ENCODE measurements at regions not wholly inside any gene's neighbourhood (a gene's known extent, or its start where the extent isn't known, plus 50 kb on each side); places are given as distances from the start of the nearest gene placed in this dataset.
A peak's percentile ranks its signal among the peaks of the same experiment; 100 is the strongest.

DNA sequence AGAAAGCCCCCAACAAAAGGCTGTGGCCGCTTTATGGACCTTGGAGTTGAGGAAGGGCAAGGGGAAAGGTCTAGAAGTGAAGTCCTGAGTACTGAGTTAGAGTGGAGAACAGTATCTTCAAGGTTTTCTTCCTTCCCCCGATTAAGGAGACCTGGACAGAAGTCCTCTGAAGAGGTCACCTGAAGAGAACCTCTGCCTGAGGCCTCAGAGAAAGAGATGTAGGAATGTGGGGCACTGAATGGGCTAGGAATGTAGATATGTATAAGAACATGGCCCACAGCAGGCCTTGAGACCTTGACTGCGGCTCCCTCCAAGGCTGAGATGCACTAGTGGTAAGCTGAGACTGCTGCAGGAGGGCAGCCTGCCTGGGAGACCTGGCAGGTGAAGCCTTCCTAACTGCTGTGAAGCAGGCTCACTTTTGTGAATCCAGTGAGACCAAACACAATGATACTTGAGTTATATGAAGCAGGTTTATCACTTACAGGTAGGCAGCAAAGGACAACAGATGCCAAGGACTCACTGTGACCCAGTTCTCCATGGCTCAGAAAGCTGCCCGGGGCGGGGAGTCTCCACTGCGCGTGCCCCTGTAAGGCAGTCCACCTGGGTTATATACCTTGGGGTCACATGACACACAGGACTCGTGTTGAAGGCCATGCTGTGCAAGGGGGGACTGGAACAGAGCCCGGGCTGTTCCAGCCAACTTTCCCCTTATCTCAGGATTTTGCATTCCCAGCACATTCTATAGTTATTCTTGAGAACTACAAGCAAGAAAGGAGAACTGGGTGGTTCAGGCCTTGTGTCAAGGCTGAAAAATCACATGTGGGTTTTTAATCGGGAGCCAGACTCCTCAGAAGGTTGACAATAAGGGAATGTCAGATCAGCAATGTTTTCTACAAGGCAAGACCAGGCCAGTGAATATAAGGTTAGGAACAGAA lies 78.8 kb upstream of the PPM1J start:
- ATAC-seq (no peak), DNase-seq (no peak)
- intact Hi-C loops (cut with DNase I) = no loop called here

DNA sequence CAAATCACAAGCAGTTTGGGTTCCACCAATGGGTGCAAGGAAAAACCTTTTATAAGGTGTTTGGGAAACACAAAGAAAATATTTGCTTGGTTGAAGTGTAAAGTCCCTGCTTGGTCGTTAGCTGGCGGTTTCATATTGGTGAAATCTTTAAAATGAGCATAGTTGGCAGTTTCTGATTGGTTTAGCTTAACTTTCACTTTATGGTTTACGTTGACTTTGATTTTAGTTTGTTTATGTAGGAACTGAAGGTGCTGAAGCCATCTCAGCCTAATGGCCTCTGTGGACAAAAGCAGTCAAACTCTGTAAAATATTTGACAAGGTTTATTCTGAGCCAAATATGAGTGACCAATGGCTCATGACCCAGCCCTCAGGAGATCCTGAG lies 76.6 kb upstream of the PPM1J start:
- intact Hi-C loops (cut with DNase I) = no loop called here

DNA sequence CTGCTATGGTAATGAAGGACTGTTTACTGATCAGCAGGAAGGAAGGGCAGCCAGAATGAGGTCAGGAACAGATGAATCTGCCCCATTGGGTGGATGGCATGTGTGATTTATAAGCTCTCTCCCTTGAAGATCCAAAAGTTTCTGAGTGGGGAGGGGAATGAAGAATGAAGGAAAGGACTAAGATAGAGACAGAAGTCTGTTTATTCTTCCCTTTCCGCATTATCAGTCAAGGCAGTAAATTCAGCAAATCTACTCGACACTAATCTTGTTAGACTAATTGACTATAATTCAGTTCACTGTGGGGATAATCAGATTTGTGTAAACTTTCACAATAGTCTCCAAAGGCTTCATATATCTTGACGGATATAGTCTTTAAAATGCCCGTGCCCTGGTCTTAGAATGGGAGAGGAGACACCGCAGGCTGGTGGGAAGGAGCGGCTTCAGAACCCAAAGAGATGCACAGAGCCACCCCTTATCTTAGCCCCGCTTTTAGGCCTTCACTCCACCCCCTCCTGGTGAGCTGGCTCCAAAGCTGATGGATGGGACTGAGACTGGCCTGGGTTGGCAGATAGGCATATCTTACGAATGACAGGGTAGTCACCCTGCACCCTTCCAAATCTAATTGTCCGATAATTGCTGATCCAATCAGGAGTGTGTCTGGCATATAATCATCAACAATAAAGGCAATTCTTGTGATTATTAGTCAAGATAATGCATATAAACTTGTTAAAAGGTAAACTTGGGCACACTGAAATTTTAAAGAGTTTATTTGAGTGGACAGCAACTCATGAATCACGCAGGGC lies 76.0 kb upstream of the PPM1J start:
- intact Hi-C loops (cut with DNase I) = no loop called here

More for the DNA sequence above, 76.6 kb upstream of the PPM1J start:
- DNase-seq (no peak), ATAC-seq (no peak)

DNA sequence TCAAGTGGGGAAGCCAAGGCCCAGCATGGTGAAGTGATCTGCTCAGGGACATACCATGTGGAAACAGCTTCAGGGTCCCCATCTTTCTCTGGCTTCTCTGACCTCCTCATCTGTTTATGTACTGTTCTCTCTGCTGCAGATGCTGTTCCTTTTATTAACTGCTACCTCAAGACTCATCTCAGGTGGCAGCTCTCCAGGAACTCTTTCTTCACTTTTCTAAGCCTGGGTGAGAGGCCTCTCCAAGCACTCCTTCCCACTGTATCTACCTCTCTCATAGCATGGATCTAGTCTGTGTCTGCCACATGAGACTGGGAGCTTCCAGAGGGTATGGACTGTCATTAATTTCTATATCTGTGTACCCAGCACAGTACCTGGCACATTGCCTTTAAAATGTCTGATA lies 73.4 kb upstream of the PPM1J start:
- no peak for DNase-seq
- peak in 1 of 2 donors; percentile 54 for ATAC-seq
- intact Hi-C loops (cut with DNase I) = no loop called here

More for the DNA sequence above, 76.0 kb upstream of the PPM1J start:
- no peak for ATAC-seq
- no peak for DNase-seq

DNA sequence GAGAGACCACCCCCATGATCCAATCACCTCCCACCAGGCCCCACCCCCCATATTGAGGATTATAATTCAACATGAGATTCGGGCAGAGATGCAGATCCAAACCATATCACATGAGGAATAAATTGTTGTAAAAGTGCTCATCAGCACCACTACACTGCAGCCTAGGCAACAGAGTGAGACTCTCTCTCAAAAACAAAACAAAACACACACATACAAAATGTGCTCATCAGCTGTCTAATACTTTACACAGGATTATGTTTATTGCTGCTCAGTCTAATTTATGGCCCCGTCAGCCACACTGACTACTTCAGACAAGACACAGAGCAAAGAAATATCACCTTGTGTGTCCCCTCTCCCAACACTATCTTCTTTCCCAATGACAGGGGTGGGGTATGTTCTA lies 72.9 kb upstream of the PPM1J start:
- DNase-seq (no peak), ATAC-seq (no peak)
- intact Hi-C loops (cut with DNase I) = no loop called here

DNA sequence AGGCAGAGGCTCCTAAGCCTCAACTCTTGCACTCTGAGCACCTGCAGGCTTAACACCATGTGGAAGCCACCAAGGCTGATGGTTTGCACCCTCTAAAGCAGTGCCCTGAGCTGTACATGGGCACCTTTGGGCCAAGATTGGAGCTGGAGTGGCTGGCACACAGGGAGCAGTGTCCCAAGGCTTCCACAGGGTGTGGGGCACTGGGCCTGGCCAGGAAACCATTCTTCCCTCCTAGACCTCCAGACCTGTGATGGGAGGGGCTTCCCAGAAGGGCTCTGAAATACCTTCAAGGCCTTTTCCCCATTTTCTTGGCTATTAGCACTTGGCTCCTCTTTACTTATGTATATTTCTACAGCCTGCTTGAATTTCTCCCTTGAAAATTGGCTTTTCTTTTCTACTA lies 67.9 kb upstream of the PPM1J start:
- DNase-seq = no peak
- ATAC-seq = no peak
- intact Hi-C loops (cut with DNase I) = no loop called here

DNA sequence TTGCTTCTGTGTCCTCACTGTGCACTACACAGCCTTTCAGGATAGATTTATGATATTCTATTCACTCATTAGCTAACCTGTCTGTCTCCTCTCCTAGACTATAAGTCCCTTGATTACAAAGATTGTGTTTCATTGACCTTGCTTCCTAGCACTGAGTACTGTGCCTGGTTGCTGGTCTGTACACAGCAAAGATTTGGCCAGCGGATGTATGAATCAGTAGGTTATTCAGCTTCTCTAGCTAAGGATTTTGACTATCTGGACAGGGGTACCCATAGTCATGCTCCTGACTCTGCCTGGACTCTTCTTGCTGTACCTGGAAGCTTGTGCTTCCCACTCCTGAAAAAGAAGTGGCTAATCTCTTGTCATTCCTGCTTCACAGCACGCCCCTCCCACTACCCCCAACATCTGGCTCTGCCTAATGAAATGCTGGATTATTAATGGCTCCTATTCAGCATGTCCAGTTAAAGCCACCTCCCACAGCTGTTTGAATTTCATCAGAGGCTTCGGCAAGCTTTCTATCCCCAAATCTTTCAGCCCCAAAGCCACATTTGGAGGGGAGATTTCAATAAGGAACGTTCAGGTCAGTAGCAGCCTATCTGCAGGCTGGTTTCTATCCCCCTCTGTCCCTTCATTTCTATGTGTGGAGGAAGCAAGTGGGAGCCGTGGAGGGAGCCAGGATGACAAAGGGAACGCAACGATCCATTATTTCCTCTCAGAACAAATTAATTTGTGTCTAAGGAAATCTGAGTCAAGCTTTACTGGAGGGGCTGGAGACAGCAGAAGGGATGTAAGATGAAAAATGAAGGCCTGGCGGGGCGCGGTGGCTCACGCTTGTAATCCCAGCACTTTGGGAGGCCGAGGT lies 64.8 kb upstream of the PPM1J start:
- intact Hi-C loops (cut with DNase I) = no loop called here

DNA sequence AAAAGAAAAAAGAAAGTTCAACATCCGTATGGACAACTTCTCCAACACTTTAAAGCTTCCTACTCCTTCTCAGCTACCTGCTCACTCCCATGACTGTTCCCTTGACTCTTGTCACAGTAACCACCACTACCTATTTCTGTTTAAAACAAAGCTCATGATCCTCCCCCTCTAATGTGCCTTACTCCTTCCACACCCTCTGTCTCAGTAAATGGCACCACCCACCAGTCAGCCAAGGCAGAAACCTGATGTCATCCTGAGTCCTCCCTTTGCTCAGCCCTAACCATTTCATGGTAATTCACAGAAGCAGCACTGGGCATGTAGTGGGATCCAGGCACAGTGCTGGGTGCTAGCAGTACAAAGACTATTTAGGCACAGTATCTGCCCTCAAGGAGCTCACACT lies 63.0 kb upstream of the PPM1J start:
- DNase-seq = no peak
- ATAC-seq = no peak
- intact Hi-C loops (cut with DNase I) = no loop called here

More for the DNA sequence above, 64.8 kb upstream of the PPM1J start:
- ATAC-seq (no peak), DNase-seq (no peak)

DNA sequence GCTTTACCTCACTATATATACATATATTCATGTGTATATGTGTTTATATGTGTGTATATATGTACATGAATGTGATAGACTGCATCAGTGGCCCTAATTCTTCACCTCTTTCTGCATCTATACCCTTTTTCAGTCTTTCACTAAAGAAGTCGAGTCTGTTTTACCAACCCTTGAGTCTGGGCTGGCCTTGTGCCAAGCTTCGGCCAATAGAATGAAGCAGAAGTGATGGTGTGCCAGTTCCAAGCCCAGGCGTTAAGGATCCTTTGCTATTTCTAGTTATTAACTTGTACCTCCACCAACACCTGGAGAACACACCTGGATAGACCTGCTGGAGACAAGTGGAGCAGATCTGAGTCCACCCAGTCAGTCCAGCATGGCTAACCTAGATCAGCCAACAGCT lies 61.6 kb upstream of the PPM1J start:
- DNase-seq = no peak
- ATAC-seq = no peak
- intact Hi-C loops (cut with DNase I) = no loop called here

DNA sequence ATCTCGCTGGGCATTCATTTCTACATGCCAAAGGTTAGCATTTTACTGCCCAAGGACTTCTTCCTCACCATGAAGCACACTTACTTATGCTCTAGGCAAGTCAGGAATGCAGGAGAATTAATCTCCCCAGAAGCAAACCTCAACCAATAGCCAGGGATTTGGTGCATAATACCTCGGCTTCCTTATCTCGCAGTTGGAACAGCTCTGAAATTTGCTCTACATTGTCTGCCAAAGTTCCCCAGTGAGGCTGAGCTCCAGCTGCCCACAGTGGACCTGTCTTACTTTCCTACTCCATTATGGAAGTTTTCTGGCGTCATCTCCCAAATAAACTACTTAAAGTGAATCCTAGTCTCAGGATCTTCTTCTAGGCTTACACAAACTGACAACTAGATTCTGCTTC lies 57.6 kb upstream of the PPM1J start:
- ATAC-seq = no peak
- intact Hi-C loops (cut with DNase I) = no loop called here
- DNase-seq = no peak

DNA sequence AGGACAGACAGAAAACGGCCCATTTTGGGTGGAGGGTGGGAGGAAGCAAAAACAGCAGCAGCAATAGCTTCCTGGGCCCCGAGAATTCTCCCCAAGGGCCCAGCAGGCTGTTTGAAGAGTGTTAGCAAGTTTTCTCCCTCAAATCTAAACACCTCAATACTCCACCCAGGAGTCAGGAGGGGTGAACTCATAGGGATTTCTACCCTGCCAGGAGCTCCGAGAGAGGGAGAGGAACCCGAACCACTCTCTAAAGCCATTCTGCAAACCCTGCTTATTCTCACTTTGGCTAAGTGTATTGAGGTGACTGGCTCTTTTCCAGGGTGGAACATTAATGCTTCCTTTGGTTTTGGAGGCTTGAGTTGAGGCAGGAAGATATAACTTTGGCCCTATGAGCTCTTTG lies 55.6 kb upstream of the PPM1J start:
- ATAC-seq = no peak
- intact Hi-C loops (cut with DNase I) = no loop called here
- DNase-seq = no peak

DNA sequence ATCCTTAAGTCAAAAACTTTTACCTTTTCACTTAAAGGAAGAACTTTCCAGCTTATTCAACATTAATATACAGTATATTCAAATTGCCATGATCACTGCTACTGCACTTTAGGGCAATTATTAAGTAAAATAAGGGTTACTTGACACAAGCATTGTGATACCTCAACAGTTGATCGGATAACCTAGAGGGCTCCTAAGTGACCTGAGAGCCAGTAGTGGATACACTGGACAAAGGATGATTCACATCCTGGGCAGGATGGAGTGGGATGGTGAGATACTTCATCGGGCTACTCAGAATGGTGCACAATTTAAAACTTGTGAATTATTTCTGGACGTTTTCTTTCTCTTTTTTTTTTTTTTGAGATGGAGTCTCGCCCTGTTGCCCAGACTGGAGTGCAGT lies 54.5 kb upstream of the PPM1J start:
- intact Hi-C loops (cut with DNase I) = no loop called here
- ATAC-seq (no peak), DNase-seq (no peak)

DNA sequence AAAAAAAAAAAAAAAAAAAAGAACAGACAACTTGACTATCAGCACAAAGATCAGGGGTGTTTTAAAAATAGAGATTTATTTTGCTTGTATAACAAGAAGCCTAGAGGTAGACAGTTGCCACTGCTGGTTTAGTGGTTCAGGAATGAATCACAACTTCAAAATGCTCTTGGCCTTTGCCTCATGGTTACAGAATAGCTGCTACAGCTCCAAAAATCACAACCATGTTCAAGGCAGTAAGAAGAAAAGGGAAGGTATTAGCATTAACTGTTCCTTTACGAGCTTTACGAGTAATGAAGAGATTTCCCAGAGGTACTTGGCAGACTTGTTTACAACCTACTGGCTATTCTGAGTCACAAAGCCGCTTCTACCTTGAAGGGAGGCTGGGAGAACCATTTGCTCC lies 52.5 kb upstream of the PPM1J start:
- DNase-seq = no peak
- ATAC-seq = no peak
- intact Hi-C loops (cut with DNase I) = no loop called here
